ENCODE measurements at regions not wholly inside any gene's neighbourhood (a gene's known extent, or its start where the extent isn't known, plus 50 kb on each side); places are given as distances from the start of the nearest gene placed in this dataset.

GRCh38 chr3:66552846-66553245 lies 52.0 kb upstream of the LRIG1 start:
- Histone ChIP-seq H3K56ac (replicated peaks; ENCODE audit: insufficient read length, low read depth, low read length) (no peak overlapping the region), H3K9ac (replicated peaks in 1 of 4; ENCODE audit: extremely low read depth in 1 of 4, low read depth in 3 of 4, low read length in 3 of 4) (no peak overlapping the region; a peak in 1 of 7 replicates), H3K9me3 (ENCODE audit: insufficient read depth in 2 of 2, low read depth in 1 of 2, low read length in 1 of 2) (no peaks in the 10 kb centered on the region), H3K79me1 (ENCODE audit: low read depth, low read length) (no peaks in the 10 kb centered on the region), H2AK5ac (ENCODE audit: low read depth, low read length) (no peak overlapping the region), H3K79me2 (ENCODE audit: control insufficient read depth in 1 of 2, insufficient read depth in 2 of 2, low read length in 2 of 2) (no peaks in the 10 kb centered on the region), H3K4me2 (ENCODE audit: insufficient read depth in 1 of 2, low read depth in 2 of 2, low read length in 2 of 2) (peak overlapping the region in 1 of 2 experiments; percentile 15; a peak in 1 of 4 replicates), H2BK20ac (ENCODE audit: low read length) (no peak overlapping the region), H4K8ac (ENCODE audit: extremely low read depth, insufficient read depth, low read length) (no peak overlapping the region), H2BK5ac (ENCODE audit: low read depth, low read length) (0 out of 2 replicates have a peak overlapping the region, but pooled peaks have one; percentile 13), H4K5ac (ENCODE audit: insufficient read length, low read depth, low read length) (no peak overlapping the region), H4K91ac (replicated peaks; ENCODE audit: insufficient read length, low read length) (no peak overlapping the region), H3K4me1 (replicated peaks in 1 of 4; ENCODE audit: control insufficient read depth in 3 of 4, insufficient read depth in 4 of 4, low read length in 3 of 4) (peaks cover 6 to 14% (median 10%) of the 10 kb centered on the region in 4 experiments), H4K20me1 (replicated peaks in 1 of 2; ENCODE audit: control insufficient read depth in 1 of 2, insufficient read depth in 2 of 2, low read length in 2 of 2) (no peaks in the 10 kb centered on the region), H3K4ac (replicated peaks; ENCODE audit: insufficient read length, low read depth, low read length) (no peak overlapping the region), H3K27me3 (replicated peaks in 1 of 4; ENCODE audit: control insufficient read depth in 3 of 4, extremely low read depth in 1 of 4, insufficient read depth in 3 of 4, low read length in 3 of 4) (no peaks in the 10 kb centered on the region), H3K27ac (ENCODE audit: low read depth, low read length) (no peak overlapping the region), H3K23me2 (ENCODE audit: low read depth, low read length) (no peaks in the 10 kb centered on the region), H3K23ac (ENCODE audit: insufficient read length) (no peak overlapping the region), H3K4me3 (ENCODE audit: extremely low read depth in 1 of 4, insufficient read depth in 2 of 4, low read depth in 3 of 4, low read length in 4 of 4) (no peak overlapping the region), H3K18ac (ENCODE audit: extremely low read depth, low read length) (no peak overlapping the region), H3K36me3 (ENCODE audit: control insufficient read depth in 2 of 4, insufficient read depth in 4 of 4, low read length in 3 of 4) (no peaks in the 10 kb centered on the region), H2BK120ac (replicated peaks; ENCODE audit: low read depth, low read length) (no peak overlapping the region), H3K14ac (ENCODE audit: insufficient read length) (no peak overlapping the region), H2AFZ (ENCODE audit: low read length) (peak overlapping the region; percentile 51; the same call in 1 of the 2 replicates), H2BK15ac (ENCODE audit: low read length) (no peak overlapping the region), H2BK12ac (ENCODE audit: low read depth, low read length) (0 out of 2 replicates have a peak overlapping the region, but pooled peaks have one; percentile 6)
- CTCF ChIA-PET (ENCODE audit: partially characterized antibody) = interaction anchor here (1.3 to 2.1 kb wide), 2 partner anchors 9 to 20 kb away, joined by 3 to 9 read pairs; no protein-coding TSS in a partner anchor
- DNase-seq (ENCODE audit: low read depth in 1 of 2, low spot score in 2 of 2) (no peak), FAIRE-seq (peak; percentile 74)
- WGBS, 2 experiments (ENCODE audit: extremely low coverage in 1 of 2, insufficient coverage in 1 of 2, insufficient read length in 1 of 2, insufficient replicate concordance in 2 of 2, low coverage in 1 of 2, low lambda C conversion rate in 2 of 2, missing lambda C conversion rate in 1 of 2) = 62% methylated on average over 5 of the region's 5 CpGs; no CpG with 5 or more reads in 1 of the 2 experiments
- TF ChIP-seq SP2 (IDR thresholded peaks at IDR 0.05; ENCODE audit: low read length) (no peak), TEAD4 (IDR thresholded peaks at IDR 0.05; ENCODE audit: low read depth, low read length) (0 out of 2 replicates have a peak, but pooled peaks have one; percentile 64), PHF8 (conservative IDR thresholded peaks at IDR 0.05; ENCODE audit: low read depth, low read length) (no peak)
- POLR2A ChIA-PET (ENCODE audit: partially characterized antibody) = no interaction called here

Measured in H1 (cell line).